ENCODE measurements at regions not wholly inside any gene's neighbourhood (a gene's known extent, or its start where the extent isn't known, plus 50 kb on each side); places are given as distances from the start of the nearest gene placed in this dataset.
"Not testable (repeated sequence)": the region's sequence is repeated elsewhere in the genome, so short reads cannot be mapped to it uniquely, and the experiment has no call there.

- 88% methylated on average over 4 of the region's 4 CpGs for WGBS
- TF ChIP-seq POLR2AphosphoS5 (IDR thresholded peaks at IDR 0.05) (no peak), CTCF (IDR thresholded peaks at IDR 0.05) (no peak), POLR2A (IDR thresholded peaks at IDR 0.05; ENCODE audit: low read depth) (no peak), EP300 (IDR thresholded peaks at IDR 0.05) (no peak)
- H3K27ac ChIP-seq (replicated peaks in 1 of 4): no peak overlapping the region
- intact Hi-C loops (cut with DNase I): no loop called here
- no peaks in the 10 kb centered on the region for H3K4me1 ChIP-seq
- no peaks in the 10 kb centered on the region for H3K27me3 ChIP-seq
- DNase-seq (ENCODE audit: extremely low spot score): no peak
- H3K36me3 ChIP-seq: no peaks in the 10 kb centered on the region
- no peak overlapping the region for H3K4me3 ChIP-seq
- no peaks in the 10 kb centered on the region for H3K9me3 ChIP-seq
These were observed 76.6 kb upstream of the CPOX start for GRCh38 chr3:98670020-98670419.

- no peak for TF ChIP-seq EP300 (IDR thresholded peaks at IDR 0.05)
- no peak for TF ChIP-seq CTCF (IDR thresholded peaks at IDR 0.05)
- TF ChIP-seq POLR2AphosphoS5 (IDR thresholded peaks at IDR 0.05): no peak
- TF ChIP-seq POLR2A (IDR thresholded peaks at IDR 0.05; ENCODE audit: low read depth): no peak
These were observed 83.2 kb upstream of the ST3GAL6 start for GRCh38 chr3:98679986-98680385.

GRCh38 chr3:98680723-98681122 lies 82.4 kb upstream of the ST3GAL6 start:
- H3K4me3 ChIP-seq: no peak overlapping the region
- H3K27ac ChIP-seq (replicated peaks in 1 of 4): no peak overlapping the region
- no peaks in the 10 kb centered on the region for H3K27me3 ChIP-seq
- intact Hi-C loops (cut with DNase I): no loop called here
- no peak for TF ChIP-seq EP300 (IDR thresholded peaks at IDR 0.05)
- TF ChIP-seq CTCF (IDR thresholded peaks at IDR 0.05): no peak
- TF ChIP-seq POLR2A (IDR thresholded peaks at IDR 0.05; ENCODE audit: low read depth): no peak
- WGBS: 97% methylated on average over 5 of the region's 5 CpGs
- no peaks in the 10 kb centered on the region for H3K4me1 ChIP-seq
- no peak for DNase-seq (ENCODE audit: extremely low spot score)
- H3K36me3 ChIP-seq: no peaks in the 10 kb centered on the region
- H3K9me3 ChIP-seq: no peaks in the 10 kb centered on the region

More at GRCh38 chr3:98679986-98680385, 83.2 kb upstream of the ST3GAL6 start:
- H3K4me3 ChIP-seq: no peak overlapping the region
- no peak for DNase-seq (ENCODE audit: extremely low spot score)
- 92% methylated on average over 2 of the region's 2 CpGs for WGBS
- H3K36me3 ChIP-seq: no peaks in the 10 kb centered on the region
- no peaks in the 10 kb centered on the region for H3K27me3 ChIP-seq
- intact Hi-C loops (cut with DNase I): no loop called here
- no peaks in the 10 kb centered on the region for H3K9me3 ChIP-seq
- no peak overlapping the region for H3K27ac ChIP-seq (replicated peaks in 1 of 4)
- no peaks in the 10 kb centered on the region for H3K4me1 ChIP-seq

- 100% methylated on average over 3 of the region's 7 CpGs for WGBS
- Histone ChIP-seq H3K9me3 (no peaks in the 10 kb centered on the region), H3K4me3 (no peak overlapping the region), H3K36me3 (no peaks in the 10 kb centered on the region), H3K27me3 (no peaks in the 10 kb centered on the region), H3K27ac (replicated peaks in 1 of 4) (no peak overlapping the region), H3K4me1 (no peaks in the 10 kb centered on the region)
- no peak for TF ChIP-seq CTCF (IDR thresholded peaks at IDR 0.05)
- TF ChIP-seq EP300 (IDR thresholded peaks at IDR 0.05): no peak
- no peak for TF ChIP-seq POLR2AphosphoS5 (IDR thresholded peaks at IDR 0.05)
- no peak for TF ChIP-seq POLR2A (IDR thresholded peaks at IDR 0.05; ENCODE audit: low read depth)
- intact Hi-C loops (cut with DNase I): no loop called here
- no peak for DNase-seq (ENCODE audit: extremely low spot score)
These were observed 81.7 kb upstream of the ST3GAL6 start for GRCh38 chr3:98681486-98681885.

- H3K4me3 ChIP-seq; DNase-seq (ENCODE audit: extremely low spot score); H3K36me3 ChIP-seq; H3K9me3 ChIP-seq; intact Hi-C loops (cut with DNase I); H3K27me3 ChIP-seq; H3K27ac ChIP-seq (replicated peaks in 1 of 4); H3K4me1 ChIP-seq: not testable (repeated sequence)
- WGBS: 96% methylated on average over 3 of the region's 6 CpGs
These were observed 80.7 kb upstream of the ST3GAL6 start for GRCh38 chr3:98682391-98682790.

Data from esophagus muscularis mucosa (tissue), 4 donors.